ENCODE measurements at regions not wholly inside any gene's neighbourhood (a gene's known extent, or its start where the extent isn't known, plus 50 kb on each side); places are given as distances from the start of the nearest gene placed in this dataset.

DNA sequence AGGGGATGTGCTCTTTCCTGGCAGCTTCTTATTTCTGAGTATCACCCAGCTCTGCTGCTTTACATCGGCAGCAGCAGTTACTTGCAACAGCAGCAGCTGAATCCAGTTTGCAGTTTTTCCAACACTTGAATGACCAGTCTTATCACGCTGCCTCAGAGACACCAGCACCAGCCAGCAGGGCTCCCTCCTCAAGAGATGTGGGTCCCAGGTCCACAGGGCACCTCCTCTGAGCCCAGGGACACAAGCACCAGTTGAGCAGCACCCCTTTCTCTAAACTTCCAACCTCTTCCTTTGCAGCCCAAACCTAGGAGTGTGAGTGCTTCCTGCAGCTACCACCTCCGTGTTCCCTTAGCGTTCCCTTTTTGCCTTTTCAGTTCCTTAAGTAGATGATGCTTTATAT, 50.4 kb upstream of the YPEL5 start:
- peaks cover 52% of the 10 kb centered on the region for H3K27me3 ChIP-seq (ENCODE audit: insufficient read depth, low read depth)
- TF ChIP-seq, protein P1, sequence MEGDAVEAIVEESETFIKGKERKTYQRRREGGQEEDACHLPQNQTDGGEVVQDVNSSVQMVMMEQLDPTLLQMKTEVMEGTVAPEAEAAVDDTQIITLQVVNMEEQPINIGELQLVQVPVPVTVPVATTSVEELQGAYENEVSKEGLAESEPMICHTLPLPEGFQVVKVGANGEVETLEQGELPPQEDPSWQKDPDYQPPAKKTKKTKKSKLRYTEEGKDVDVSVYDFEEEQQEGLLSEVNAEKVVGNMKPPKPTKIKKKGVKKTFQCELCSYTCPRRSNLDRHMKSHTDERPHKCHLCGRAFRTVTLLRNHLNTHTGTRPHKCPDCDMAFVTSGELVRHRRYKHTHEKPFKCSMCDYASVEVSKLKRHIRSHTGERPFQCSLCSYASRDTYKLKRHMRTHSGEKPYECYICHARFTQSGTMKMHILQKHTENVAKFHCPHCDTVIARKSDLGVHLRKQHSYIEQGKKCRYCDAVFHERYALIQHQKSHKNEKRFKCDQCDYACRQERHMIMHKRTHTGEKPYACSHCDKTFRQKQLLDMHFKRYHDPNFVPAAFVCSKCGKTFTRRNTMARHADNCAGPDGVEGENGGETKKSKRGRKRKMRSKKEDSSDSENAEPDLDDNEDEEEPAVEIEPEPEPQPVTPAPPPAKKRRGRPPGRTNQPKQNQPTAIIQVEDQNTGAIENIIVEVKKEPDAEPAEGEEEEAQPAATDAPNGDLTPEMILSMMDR (conservative IDR thresholded peaks at IDR 0.05) = no peak
- TF ChIP-seq EZH2 (IDR thresholded peaks at IDR 0.05; ENCODE audit: low read depth) = no peak
- no peaks in the 10 kb centered on the region for H3F3A ChIP-seq (ENCODE audit: insufficient read depth, low read depth)
- H3K9me3 ChIP-seq (ENCODE audit: insufficient read depth, low read depth) = no peaks in the 10 kb centered on the region
- intact Hi-C loops (cut with micrococcal nuclease; ENCODE audit: unreplicated experiment) = no loop called here
- H3K27ac ChIP-seq = no peak overlapping the region
- no peaks in the 10 kb centered on the region for H3K36me3 ChIP-seq (ENCODE audit: low read depth)
- POLR2A ChIA-PET (ENCODE audit: unreplicated experiment) = no interaction called here
- H4K20me1 ChIP-seq (ENCODE audit: insufficient read depth) = no peaks in the 10 kb centered on the region
- no TSS peak for BruUV-seq (replicated peaks)
- H3K4me1 ChIP-seq (replicated peaks; ENCODE audit: insufficient read depth) = no peaks in the 10 kb centered on the region
- no peaks in the 10 kb centered on the region for H3K9me2 ChIP-seq (ENCODE audit: insufficient read depth)
- no peak overlapping the region for H3K4me3 ChIP-seq
- no peak for DNase-seq
- CTCF ChIA-PET = no interaction called here
- H3K79me2 ChIP-seq (ENCODE audit: low read depth) = no peaks in the 10 kb centered on the region
- H3K4me2 ChIP-seq = no peak overlapping the region
- no peak overlapping the region for H2AFZ ChIP-seq

All from PC-9 (cell line).